CD4-positive, alpha-beta memory T cell (primary cell): ENCODE measurements at regions not wholly inside any gene's neighbourhood (a gene's known extent, or its start where the extent isn't known, plus 50 kb on each side); places are given as distances from the start of the nearest gene placed in this dataset.

Experiments
- CTCF ChIA-PET: fragments of 350-600 bp; sonication (Branson Sonifier 250); formaldehyde crosslinking; loops from one replicate; lab custom pipeline; 2021; ENCODE audit warnings: inconsistent platforms; ENCODE audit not compliant: partially characterized antibody; lab: Charles Lee
- POLR2A ChIA-PET: fragments of 350-600 bp; sonication (Branson Sonifier 250); formaldehyde crosslinking; loops from one replicate; lab custom pipeline; 2021; ENCODE audit not compliant: partially characterized antibody; lab: Charles Lee
- DNase-seq, 5 donors: peaks; one replicate each; pipeline versions ENCODE4 v3.0.0 to v3.0.0-alpha.2; 2020 to 2022; ENCODE audit warnings: mixed read lengths in 1 of 5
- H3K27ac ChIP-seq: one replicate; pipeline ENCODE4 v1.7.0; 2013; ENCODE audit warnings: low read depth, low read length
- H3K27me3 ChIP-seq: 2 replicates; pipeline ENCODE4 v1.7.0; 2013; ENCODE audit warnings: mild to moderate bottlenecking, low read length, moderate library complexity; ENCODE audit not compliant: insufficient read depth
- H3K36me3 ChIP-seq: 2 replicates; pipeline ENCODE4 v1.7.0; 2013; ENCODE audit warnings: mild to moderate bottlenecking, low read length, moderate library complexity; ENCODE audit not compliant: insufficient read depth
- H3K4me1 ChIP-seq: 2 replicates; pipeline ENCODE4 v1.7.0; 2013; ENCODE audit warnings: mild to moderate bottlenecking, low read length, moderate library complexity; ENCODE audit not compliant: insufficient read depth
- H3K4me3 ChIP-seq, 2 donors: one replicate each; pipeline ENCODE4 v1.7.0; 2013; ENCODE audit warnings: low read length in 2 of 2, mild to moderate bottlenecking in 1 of 2
- H3K9me3 ChIP-seq, 2 donors: one replicate each; pipeline ENCODE4 v1.7.0; 2013; ENCODE audit warnings: low read length in 2 of 2, control low read depth in 1 of 2; ENCODE audit not compliant: control insufficient read depth in 1 of 2
- H3K27ac Mint-ChIP-seq, 7 donors: one replicate each; pipeline ENCODE4 v1.8.0; 2020 to 2021; ENCODE audit warnings: mixed read lengths in 7 of 7, mild to moderate bottlenecking in 6 of 7, inconsistent platforms in 3 of 7, moderate library complexity in 3 of 7
- H3K27me3 Mint-ChIP-seq, 2 donors: one replicate each; pipeline ENCODE4 v1.8.0; 2020 to 2021; ENCODE audit warnings: mixed read lengths in 2 of 2
- H3K36me3 Mint-ChIP-seq, 2 donors: one replicate each; pipeline ENCODE4 v1.8.0; 2020 to 2021; ENCODE audit warnings: mixed read lengths in 2 of 2, inconsistent platforms in 1 of 2, mild to moderate bottlenecking in 1 of 2
- H3K4me1 Mint-ChIP-seq, 4 donors: one replicate each; pipeline ENCODE4 v1.8.0; 2020 to 2021; ENCODE audit warnings: mixed read lengths in 4 of 4, mild to moderate bottlenecking in 1 of 4
- H3K4me3 Mint-ChIP-seq, 8 donors: one replicate each; pipeline ENCODE4 v1.8.0; 2020 to 2021; ENCODE audit warnings: mixed read lengths in 8 of 8, mild to moderate bottlenecking in 7 of 8, moderate library complexity in 6 of 8, inconsistent platforms in 3 of 8
- H3K9me3 Mint-ChIP-seq, 8 donors: one replicate each; pipeline ENCODE4 v1.8.0; 2020 to 2021; ENCODE audit warnings: mixed read lengths in 8 of 8, mild to moderate bottlenecking in 5 of 8, inconsistent platforms in 3 of 8, moderate library complexity in 1 of 8
- intact Hi-C: fragments of 100-400 bp; cut with micrococcal nuclease; formaldehyde crosslinking; loops from one replicate; pipeline ENCODE4 v1.15.1; 2023

DNA sequence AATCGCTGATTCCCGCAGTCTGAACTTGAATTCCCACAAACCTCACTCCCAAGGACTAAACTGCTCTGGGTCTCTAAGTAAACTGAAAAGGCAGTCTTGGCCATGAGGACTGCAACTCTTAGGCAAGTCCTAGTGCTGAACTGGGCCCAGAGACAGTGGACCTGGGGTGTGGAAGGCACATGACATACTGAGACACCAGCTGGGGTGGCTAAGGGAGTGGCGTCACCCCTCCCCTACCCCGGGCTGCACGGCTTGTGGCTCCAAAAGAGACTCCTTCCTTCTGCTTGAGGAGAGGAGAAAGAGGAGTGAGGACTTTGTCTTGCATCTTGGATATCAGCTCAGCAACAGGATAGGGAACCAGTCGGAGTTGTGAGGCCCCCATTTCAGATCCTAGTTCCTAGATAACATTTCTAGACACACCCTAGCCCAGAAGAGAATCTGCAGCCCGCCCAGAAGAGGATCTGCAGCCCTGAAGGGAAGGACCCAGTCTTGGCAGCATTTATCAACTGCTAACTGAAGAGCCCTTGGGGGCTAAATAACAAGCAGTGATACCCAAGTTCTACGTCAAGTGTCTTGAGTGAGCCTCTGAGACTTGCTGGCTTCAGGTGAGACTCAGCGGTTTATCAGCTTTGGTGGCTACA, 110.7 kb upstream of the C3orf80 start:
- ChIA-PET CTCF (no interaction called here), POLR2A (no interaction called here)
- intact Hi-C loops, result no loop called here
- H3K27me3 ChIP-seq, result no peaks in the 10 kb centered on the region
- no peaks in the 10 kb centered on the region for H3K36me3 ChIP-seq
- Mint-ChIP-seq H3K4me3 (no peak overlapping the region), H3K27me3 (peaks cover 15 to 24% of the 10 kb centered on the region in 2 donors), H3K36me3 (no peaks in the 10 kb centered on the region), H3K4me1 (no peaks in the 10 kb centered on the region), H3K27ac (no peak overlapping the region), H3K9me3 (peaks cover 0 to 8% (median 2%) of the 10 kb centered on the region in 8 donors)
- no peak overlapping the region for H3K4me3 ChIP-seq
- DNase-seq, result no peak
- H3K4me1 ChIP-seq, result no peaks in the 10 kb centered on the region
- no peak overlapping the region for H3K27ac ChIP-seq
- no peaks in the 10 kb centered on the region for H3K9me3 ChIP-seq

DNA sequence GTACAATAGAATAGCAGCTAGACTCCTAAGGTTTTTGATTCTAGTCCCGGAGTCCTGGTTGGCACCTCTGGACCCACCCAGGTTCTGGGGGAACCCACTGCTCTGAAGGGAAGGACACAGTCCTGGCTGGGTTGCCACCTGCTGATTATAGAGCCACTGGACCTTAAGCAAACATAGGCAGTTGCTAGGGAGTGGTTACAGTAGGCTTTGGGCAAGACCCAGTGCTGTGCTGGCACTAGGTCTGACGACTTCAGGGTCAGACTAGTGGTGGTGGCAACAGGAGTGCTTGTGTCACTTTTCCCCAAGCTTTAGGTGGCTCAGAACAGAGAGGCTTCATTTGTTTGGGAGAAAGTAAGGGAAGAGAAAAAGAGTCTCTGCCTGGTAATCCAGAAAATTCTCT, 109.8 kb upstream of the C3orf80 start:
- CTCF ChIA-PET, result no interaction called here
- Histone ChIP-seq H3K27ac (no peak overlapping the region), H3K4me3 (no peak overlapping the region), H3K4me1 (no peaks in the 10 kb centered on the region), H3K36me3 (no peaks in the 10 kb centered on the region), H3K9me3 (no peaks in the 10 kb centered on the region), H3K27me3 (no peaks in the 10 kb centered on the region)
- intact Hi-C loops, result no loop called here
- Mint-ChIP-seq H3K4me1 (no peaks in the 10 kb centered on the region), H3K27ac (no peak overlapping the region), H3K4me3 (no peak overlapping the region), H3K9me3 (peaks cover 0 to 9% (median 4%) of the 10 kb centered on the region in 8 donors), H3K27me3 (peaks cover 16 to 30% of the 10 kb centered on the region in 2 donors), H3K36me3 (no peaks in the 10 kb centered on the region)
- DNase-seq, result no peak
- POLR2A ChIA-PET, result no interaction called here

DNA sequence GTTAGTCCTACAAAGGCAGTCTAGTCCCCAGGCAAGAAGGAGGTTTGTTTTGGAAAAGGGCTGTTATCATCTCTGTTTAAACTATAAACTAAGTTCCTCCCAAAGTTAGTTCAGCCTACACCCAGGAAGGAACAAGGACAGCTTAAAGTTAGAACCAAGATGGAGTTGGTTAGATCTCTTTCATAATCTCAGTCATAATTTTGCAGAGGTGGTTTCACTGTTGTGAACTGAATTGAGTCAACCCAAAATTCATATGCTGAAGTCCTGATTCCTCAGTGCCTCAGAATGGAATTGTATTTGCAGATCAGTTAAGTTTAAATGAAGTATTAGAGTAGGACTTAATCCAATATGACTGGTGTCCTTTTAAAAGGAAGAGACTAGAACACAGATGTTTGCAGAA, 101.0 kb upstream of the C3orf80 start:
- Mint-ChIP-seq H3K27ac (no peak overlapping the region), H3K4me3 (no peak overlapping the region), H3K4me1 (no peaks in the 10 kb centered on the region), H3K36me3 (no peaks in the 10 kb centered on the region), H3K27me3 (peaks cover 4 to 11% of the 10 kb centered on the region in 2 donors), H3K9me3 (peaks cover 0 to 7% (median 2%) of the 10 kb centered on the region in 8 donors)
- no peaks in the 10 kb centered on the region for H3K4me1 ChIP-seq
- intact Hi-C loops, result no loop called here
- no peaks in the 10 kb centered on the region for H3K9me3 ChIP-seq
- ChIA-PET CTCF (no interaction called here), POLR2A (no interaction called here)
- no peak overlapping the region for H3K4me3 ChIP-seq
- H3K36me3 ChIP-seq, result no peaks in the 10 kb centered on the region
- no peak overlapping the region for H3K27ac ChIP-seq
- H3K27me3 ChIP-seq, result no peaks in the 10 kb centered on the region
- no peak for DNase-seq

DNA sequence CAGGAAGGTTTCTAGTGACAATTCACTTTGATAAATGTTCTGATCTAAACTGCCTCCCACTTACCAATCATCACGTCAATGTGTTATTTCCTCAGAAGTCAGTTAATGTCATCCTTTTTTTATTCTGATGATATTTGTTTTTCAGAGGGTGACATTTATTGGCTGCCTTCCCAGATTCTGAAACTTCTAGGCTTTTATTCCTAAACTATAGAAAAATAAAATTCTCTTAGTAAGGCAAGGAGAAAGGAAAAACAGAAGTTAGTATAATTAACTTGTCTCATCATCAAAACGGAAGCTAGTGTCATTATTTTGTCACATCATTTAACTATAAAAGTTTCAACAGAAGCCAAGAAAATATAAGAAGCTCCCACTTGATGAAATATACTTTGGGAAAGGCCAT, 100.0 kb upstream of the C3orf80 start:
- Mint-ChIP-seq H3K27ac (no peak overlapping the region), H3K36me3 (no peaks in the 10 kb centered on the region), H3K4me3 (no peak overlapping the region), H3K4me1 (peaks cover 0 to 2% (median 0%) of the 10 kb centered on the region in 4 donors), H3K9me3 (peaks cover 0 to 4% (median 0%) of the 10 kb centered on the region in 8 donors), H3K27me3 (peaks cover 3 to 5% of the 10 kb centered on the region in 2 donors)
- no peak overlapping the region for H3K4me3 ChIP-seq
- intact Hi-C loops, result no loop called here
- no peaks in the 10 kb centered on the region for H3K36me3 ChIP-seq
- CTCF ChIA-PET, result no interaction called here
- H3K27me3 ChIP-seq, result no peaks in the 10 kb centered on the region
- no peaks in the 10 kb centered on the region for H3K9me3 ChIP-seq
- no peaks in the 10 kb centered on the region for H3K4me1 ChIP-seq
- POLR2A ChIA-PET, result no interaction called here
- DNase-seq, result no peak
- H3K27ac ChIP-seq, result no peak overlapping the region

DNA sequence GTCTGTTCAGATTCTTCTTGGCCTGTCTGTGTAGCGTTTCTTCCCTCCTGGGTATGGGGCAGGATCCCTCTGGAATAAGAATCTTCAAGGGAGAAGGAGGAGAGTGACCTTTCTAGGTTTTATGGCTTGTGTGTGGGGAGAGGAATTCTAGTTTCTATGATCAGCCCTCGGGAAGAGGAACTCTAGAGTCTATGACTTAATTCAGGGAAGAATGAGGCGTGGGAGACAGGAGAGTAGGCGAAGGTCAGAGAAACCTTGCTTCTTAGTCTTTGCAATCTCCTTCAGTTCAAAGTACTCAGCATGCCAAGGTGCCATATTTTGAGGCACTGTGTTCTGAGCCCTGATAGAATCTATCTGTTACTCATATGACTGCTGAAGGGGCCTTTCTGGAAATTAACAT, 99.2 kb upstream of the C3orf80 start:
- H3K36me3 ChIP-seq, result no peaks in the 10 kb centered on the region
- Mint-ChIP-seq H3K27ac (no peak overlapping the region), H3K36me3 (no peaks in the 10 kb centered on the region), H3K9me3 (no peaks in the 10 kb centered on the region), H3K4me3 (no peak overlapping the region), H3K4me1 (peaks cover 0 to 2% (median 0%) of the 10 kb centered on the region in 4 donors), H3K27me3 (peaks cover 3 to 5% of the 10 kb centered on the region in 2 donors)
- CTCF ChIA-PET, result interaction anchor here (0.8 kb wide), 1 partner anchor 10 kb away, joined by 3 read pairs; no protein-coding TSS in a partner anchor
- POLR2A ChIA-PET, result no interaction called here
- no peaks in the 10 kb centered on the region for H3K27me3 ChIP-seq
- no peak overlapping the region for H3K4me3 ChIP-seq
- DNase-seq, result no peak
- no peak overlapping the region for H3K27ac ChIP-seq
- no peaks in the 10 kb centered on the region for H3K4me1 ChIP-seq
- intact Hi-C loops, result no loop called here
- no peaks in the 10 kb centered on the region for H3K9me3 ChIP-seq

DNA sequence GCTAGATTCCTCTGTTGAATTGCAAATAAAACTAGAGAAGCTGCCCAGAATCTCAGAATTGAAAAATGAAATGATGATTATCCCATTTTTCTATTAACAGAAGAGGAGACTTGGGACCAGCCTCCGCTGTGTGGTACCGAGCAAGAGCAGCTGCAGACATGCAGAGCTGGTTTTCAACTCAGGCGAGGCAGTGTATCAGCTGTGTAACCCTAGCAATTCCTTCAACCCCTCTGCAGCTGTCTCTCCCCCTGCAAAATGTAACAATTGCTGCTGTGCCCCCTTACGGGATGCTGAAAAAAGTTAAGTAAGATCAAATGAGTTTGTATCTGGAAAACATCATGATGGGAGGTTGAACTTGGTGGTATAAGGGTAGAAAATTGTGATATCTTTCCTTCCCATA, 98.5 kb upstream of the C3orf80 start:
- Mint-ChIP-seq H3K36me3 (no peaks in the 10 kb centered on the region), H3K4me3 (no peak overlapping the region), H3K27ac (no peak overlapping the region), H3K27me3 (peaks cover 2 to 3% of the 10 kb centered on the region in 2 donors), H3K9me3 (no peaks in the 10 kb centered on the region), H3K4me1 (peaks cover 0 to 2% (median 0%) of the 10 kb centered on the region in 4 donors)
- Histone ChIP-seq H3K36me3 (no peaks in the 10 kb centered on the region), H3K9me3 (no peaks in the 10 kb centered on the region), H3K4me1 (no peaks in the 10 kb centered on the region), H3K27ac (no peak overlapping the region), H3K4me3 (no peak overlapping the region), H3K27me3 (no peaks in the 10 kb centered on the region)
- no peak for DNase-seq
- ChIA-PET POLR2A (no interaction called here), CTCF (interaction anchor here (0.8 kb wide), 1 partner anchor 9 kb away, joined by 3 read pairs; no protein-coding TSS in a partner anchor)
- intact Hi-C loops, result no loop called here

DNA sequence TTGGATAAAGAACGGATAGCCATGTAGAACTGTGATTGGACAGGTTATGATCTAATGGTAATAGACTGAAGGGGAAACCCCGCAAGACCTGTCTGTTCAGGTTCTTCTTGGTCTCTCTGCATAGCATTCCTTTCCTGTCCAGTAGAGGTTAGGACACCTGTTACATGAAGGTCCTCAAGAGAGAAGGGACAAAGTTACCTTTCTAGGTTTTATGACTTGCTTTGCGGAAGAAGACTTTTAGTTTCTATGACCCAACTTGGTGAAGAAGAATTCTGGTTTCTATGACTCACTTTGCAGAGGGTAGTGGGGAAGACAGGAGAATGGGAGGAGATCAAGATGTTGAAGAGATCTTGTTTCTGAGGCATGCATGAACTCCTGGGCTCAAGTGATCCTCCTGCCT, 97.9 kb upstream of the C3orf80 start:
- H3K4me1 Mint-ChIP-seq, result peaks cover 0 to 2% (median 0%) of the 10 kb centered on the region in 4 donors
- H3K9me3 Mint-ChIP-seq, result no peaks in the 10 kb centered on the region
- H3K4me3 Mint-ChIP-seq, result no peak overlapping the region
- H3K27ac Mint-ChIP-seq, result no peak overlapping the region
- H3K27me3 Mint-ChIP-seq, result peaks cover 2 to 3% of the 10 kb centered on the region in 2 donors
- H3K36me3 Mint-ChIP-seq, result no peaks in the 10 kb centered on the region
- no peak overlapping the region for H3K27ac ChIP-seq
- H3K36me3 ChIP-seq, result no peaks in the 10 kb centered on the region
- H3K4me1 ChIP-seq, result no peaks in the 10 kb centered on the region
- intact Hi-C loops, result no loop called here
- H3K9me3 ChIP-seq, result no peaks in the 10 kb centered on the region
- H3K4me3 ChIP-seq, result no peak overlapping the region
- POLR2A ChIA-PET, result no interaction called here
- H3K27me3 ChIP-seq, result no peaks in the 10 kb centered on the region
- no peak for DNase-seq
- CTCF ChIA-PET, result no interaction called here
